ENCODE measurements at regions not wholly inside any gene's neighbourhood (a gene's known extent, or its start where the extent isn't known, plus 50 kb on each side); places are given as distances from the start of the nearest gene placed in this dataset.

DNA sequence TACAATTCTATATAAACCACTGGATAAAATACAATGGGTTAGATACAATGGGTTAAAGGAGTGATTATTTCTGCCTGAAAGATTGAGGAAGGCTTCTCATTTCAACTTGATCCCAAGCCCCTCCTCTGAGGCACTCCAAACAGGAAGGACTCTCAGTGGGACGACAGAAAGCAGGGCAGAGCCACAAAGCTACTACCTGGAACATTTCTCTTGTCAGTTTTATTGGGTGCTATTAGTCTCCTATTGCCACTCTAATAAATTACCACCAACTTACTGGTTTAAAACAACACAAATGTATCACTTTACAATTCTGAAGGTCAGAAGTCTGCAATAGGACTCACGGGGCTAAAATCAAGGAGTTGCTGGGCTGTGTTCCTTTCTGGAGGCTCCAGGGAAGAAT is 146.7 kb downstream of the MREG start:
- no peak for TF ChIP-seq EZH2 (IDR thresholded peaks at IDR 0.05; ENCODE audit: borderline replicate concordance, low read length)
- no peak for TF ChIP-seq CTCF (IDR thresholded peaks at IDR 0.05; ENCODE audit: low read length)
- Histone ChIP-seq H3K4me2 (ENCODE audit: low read length) (no peak overlapping the region), H3K9ac (ENCODE audit: low read length) (no peak overlapping the region)

DNA sequence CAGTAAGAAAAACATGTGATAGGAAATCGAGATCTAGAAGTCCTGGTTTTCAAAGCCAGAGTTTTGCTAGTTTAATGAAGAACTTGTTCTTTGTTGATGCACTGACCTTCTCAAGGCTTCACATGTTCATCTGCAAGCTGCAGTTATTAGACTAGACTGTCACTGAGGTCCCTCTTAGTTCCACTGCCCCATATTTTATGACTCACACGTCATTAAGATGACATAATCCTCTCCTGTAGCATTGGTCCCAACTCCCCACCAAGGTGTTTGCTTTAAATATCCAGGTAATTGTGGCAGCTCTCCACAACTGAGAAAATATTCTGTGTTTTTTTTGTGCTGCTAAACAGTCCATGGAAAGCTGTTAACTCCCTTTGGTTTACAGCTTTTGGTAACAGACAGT is 149.7 kb downstream of the MREG start:
- no peaks in the 10 kb centered on the region for H3K4me1 ChIP-seq (ENCODE audit: insufficient read depth, low read length, severe bottlenecking)
- no peaks in the 10 kb centered on the region for H3K79me2 ChIP-seq (ENCODE audit: insufficient read depth, low read length)
- H3K27ac ChIP-seq (ENCODE audit: low read depth, low read length, poor library complexity, severe bottlenecking) = no peak overlapping the region
- H4K20me1 ChIP-seq (ENCODE audit: insufficient read depth, low read length) = no peaks in the 10 kb centered on the region
- no peaks in the 10 kb centered on the region for H3K9me3 ChIP-seq (ENCODE audit: low read length)
- H3K9me2 ChIP-seq (ENCODE audit: low read depth, low read length) = no peaks in the 10 kb centered on the region
- no peak overlapping the region for H2AFZ ChIP-seq (ENCODE audit: low read length)
- no peak for TF ChIP-seq EZH2 (IDR thresholded peaks at IDR 0.05; ENCODE audit: borderline replicate concordance, low read length)
- TF ChIP-seq CTCF (IDR thresholded peaks at IDR 0.05; ENCODE audit: low read length) = no peak
- no peak overlapping the region for H3K9ac ChIP-seq (ENCODE audit: low read length)
- no peaks in the 10 kb centered on the region for H3F3A ChIP-seq (ENCODE audit: insufficient read depth, low read length)
- no peaks in the 10 kb centered on the region for H3K36me3 ChIP-seq (ENCODE audit: insufficient read depth, low read length)
- no peak overlapping the region for H3K4me2 ChIP-seq (ENCODE audit: low read length)
- no peak overlapping the region for H3K4me3 ChIP-seq (ENCODE audit: low read depth, low read length, poor library complexity, severe bottlenecking)
- no peaks in the 10 kb centered on the region for H3K27me3 ChIP-seq (ENCODE audit: insufficient read depth, low read length)

More for the DNA sequence above, 146.7 kb downstream of the MREG start:
- H4K20me1 ChIP-seq (ENCODE audit: insufficient read depth, low read length) = no peaks in the 10 kb centered on the region
- no peaks in the 10 kb centered on the region for H3K9me3 ChIP-seq (ENCODE audit: low read length)
- no peaks in the 10 kb centered on the region for H3K9me2 ChIP-seq (ENCODE audit: low read depth, low read length)
- no peaks in the 10 kb centered on the region for H3K79me2 ChIP-seq (ENCODE audit: insufficient read depth, low read length)
- no peak overlapping the region for H3K4me3 ChIP-seq (ENCODE audit: low read depth, low read length, poor library complexity, severe bottlenecking)
- H3K27me3 ChIP-seq (ENCODE audit: insufficient read depth, low read length) = no peaks in the 10 kb centered on the region
- H3K36me3 ChIP-seq (ENCODE audit: insufficient read depth, low read length) = no peaks in the 10 kb centered on the region
- H3K4me1 ChIP-seq (ENCODE audit: insufficient read depth, low read length, severe bottlenecking) = no peaks in the 10 kb centered on the region
- H3K27ac ChIP-seq (ENCODE audit: low read depth, low read length, poor library complexity, severe bottlenecking) = no peak overlapping the region
- no peak overlapping the region for H2AFZ ChIP-seq (ENCODE audit: low read length)
- no peaks in the 10 kb centered on the region for H3F3A ChIP-seq (ENCODE audit: insufficient read depth, low read length)

- TF ChIP-seq CTCF (IDR thresholded peaks at IDR 0.05; ENCODE audit: low read length) (no peak), EZH2 (IDR thresholded peaks at IDR 0.05; ENCODE audit: borderline replicate concordance, low read length) (no peak)
- no peaks in the 10 kb centered on the region for H3F3A ChIP-seq (ENCODE audit: insufficient read depth, low read length)
Observed at GRCh38 chr2:215862351-215862771, 151.0 kb downstream of the MREG start.

More at GRCh38 chr2:215862351-215862771, 151.0 kb downstream of the MREG start:
- H3K4me1 ChIP-seq (ENCODE audit: insufficient read depth, low read length, severe bottlenecking) = no peaks in the 10 kb centered on the region
- H3K4me2 ChIP-seq (ENCODE audit: low read length) = no peak overlapping the region
- no peaks in the 10 kb centered on the region for H4K20me1 ChIP-seq (ENCODE audit: insufficient read depth, low read length)
- H3K79me2 ChIP-seq (ENCODE audit: insufficient read depth, low read length) = no peaks in the 10 kb centered on the region
- no peaks in the 10 kb centered on the region for H3K9me3 ChIP-seq (ENCODE audit: low read length)
- no peak overlapping the region for H3K9ac ChIP-seq (ENCODE audit: low read length)
- H3K4me3 ChIP-seq (ENCODE audit: low read depth, low read length, poor library complexity, severe bottlenecking) = no peak overlapping the region
- no peak overlapping the region for H2AFZ ChIP-seq (ENCODE audit: low read length)
- no peaks in the 10 kb centered on the region for H3K36me3 ChIP-seq (ENCODE audit: insufficient read depth, low read length)
- H3K9me2 ChIP-seq (ENCODE audit: low read depth, low read length) = no peaks in the 10 kb centered on the region
- no peaks in the 10 kb centered on the region for H3K27me3 ChIP-seq (ENCODE audit: insufficient read depth, low read length)
- H3K27ac ChIP-seq (ENCODE audit: low read depth, low read length, poor library complexity, severe bottlenecking) = no peak overlapping the region
